BE2C (cell line): ENCODE measurements at regions not wholly inside any gene's neighbourhood (a gene's known extent, or its start where the extent isn't known, plus 50 kb on each side); places are given as distances from the start of the nearest gene placed in this dataset.

Experiments
- DNase-seq: peaks from one replicate; pipeline ENCODE4 v3.0.0-alpha.2; 2020
- H3K27me3 ChIP-seq: fragments of 250-450 bp; sonication (Bioruptor Pico); 2 replicates; pipeline ENCODE4 v1.5.1; 2020; ENCODE audit warnings: mild to moderate bottlenecking
- H3K36me3 ChIP-seq: fragments of 250-450 bp; sonication (Bioruptor Pico); 2 replicates; pipeline ENCODE4 v1.5.1; 2020; ENCODE audit warnings: mild to moderate bottlenecking
- H3K4me1 ChIP-seq: fragments of 250-450 bp; sonication (Bioruptor Pico); 2 replicates; pipeline ENCODE4 v1.5.1; 2020
- H3K4me3 ChIP-seq: 2 replicates; pipeline ENCODE4 v1.5.1; 2011; ENCODE audit warnings: low read depth, low read length
- H3K9me3 ChIP-seq: fragments of 250-450 bp; sonication (Bioruptor Pico); 2 replicates; pipeline ENCODE4 v1.5.1; 2020
- CTCF ChIP-seq: IDR thresholded peaks from 2 replicates; pipeline ENCODE4 v1.5.1; 2012; ENCODE audit warnings: mild to moderate bottlenecking, low read depth, low read length

- no peak for TF ChIP-seq CTCF
- H3K4me1 ChIP-seq: no peaks in the 10 kb centered on the region
- H3K36me3 ChIP-seq: no peaks in the 10 kb centered on the region
- no peak for DNase-seq
- H3K4me3 ChIP-seq: no peak overlapping the region
- no peaks in the 10 kb centered on the region for H3K9me3 ChIP-seq
- no peaks in the 10 kb centered on the region for H3K27me3 ChIP-seq
These were observed 131.4 kb upstream of the KAZN start for GRCh38 chr1:14467112-14467511.

- Histone ChIP-seq H3K4me1 (no peaks in the 10 kb centered on the region), H3K9me3 (no peaks in the 10 kb centered on the region), H3K4me3 (no peak overlapping the region), H3K27me3 (no peaks in the 10 kb centered on the region), H3K36me3 (no peaks in the 10 kb centered on the region)
- no peak for TF ChIP-seq CTCF
- no peak for DNase-seq
These were observed 129.7 kb upstream of the KAZN start for GRCh38 chr1:14468751-14469150.

GRCh38 chr1:14470802-14471201, 127.7 kb upstream of the KAZN start:
- DNase-seq: no peak
- no peak for TF ChIP-seq CTCF
- Histone ChIP-seq H3K36me3 (no peaks in the 10 kb centered on the region), H3K4me3 (no peak overlapping the region), H3K27me3 (no peaks in the 10 kb centered on the region), H3K9me3 (no peaks in the 10 kb centered on the region), H3K4me1 (no peaks in the 10 kb centered on the region)

DNA sequence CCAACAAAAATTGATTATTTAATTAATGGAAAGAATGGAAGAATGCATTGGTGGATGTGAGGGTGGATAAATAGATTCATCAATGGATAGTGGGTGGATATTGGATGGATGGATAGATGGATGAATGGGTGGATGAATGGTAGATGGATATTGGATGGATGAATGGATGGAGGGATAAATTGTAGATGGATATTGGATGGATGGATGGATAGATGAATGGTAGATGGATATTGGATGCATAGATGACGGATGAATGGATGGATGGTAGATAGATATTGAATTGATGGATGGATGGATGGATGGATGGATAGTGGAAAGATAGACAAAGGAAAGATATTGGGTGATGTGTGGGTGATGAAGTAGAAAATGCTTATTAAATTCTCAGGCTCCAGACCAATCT, 123.6 kb upstream of the KAZN start:
- Histone ChIP-seq H3K36me3 (no peaks in the 10 kb centered on the region), H3K27me3 (no peaks in the 10 kb centered on the region), H3K4me3 (no peak overlapping the region), H3K9me3 (no peaks in the 10 kb centered on the region), H3K4me1 (no peaks in the 10 kb centered on the region)
- DNase-seq: no peak
- TF ChIP-seq CTCF: no peak

- TF ChIP-seq CTCF: no peak
- H3K36me3 ChIP-seq: no peaks in the 10 kb centered on the region
- no peaks in the 10 kb centered on the region for H3K4me1 ChIP-seq
- DNase-seq: no peak
- H3K9me3 ChIP-seq: no peaks in the 10 kb centered on the region
- no peak overlapping the region for H3K4me3 ChIP-seq
- H3K27me3 ChIP-seq: no peaks in the 10 kb centered on the region
These were observed 122.1 kb upstream of the KAZN start for GRCh38 chr1:14476170-14476955.

- H3K9me3 ChIP-seq: no peaks in the 10 kb centered on the region
- H3K4me1 ChIP-seq: no peaks in the 10 kb centered on the region
- no peaks in the 10 kb centered on the region for H3K36me3 ChIP-seq
- no peak overlapping the region for H3K4me3 ChIP-seq
- no peak for TF ChIP-seq CTCF
- no peak for DNase-seq
- no peaks in the 10 kb centered on the region for H3K27me3 ChIP-seq
These were observed 120.4 kb upstream of the KAZN start for GRCh38 chr1:14478120-14478519.
